ENCODE measurements at regions not wholly inside any gene's neighbourhood (a gene's known extent, or its start where the extent isn't known, plus 50 kb on each side); places are given as distances from the start of the nearest gene placed in this dataset.

- BruUV-seq (replicated peaks) = no TSS peak
- H3K4me3 ChIP-seq (ENCODE audit: insufficient read depth, low read depth, low read length) = no peak overlapping the region
- H2BK15ac ChIP-seq (ENCODE audit: low read depth, low read length) = no peak overlapping the region
- H3K4ac ChIP-seq (ENCODE audit: low read depth, low read length) = no peak overlapping the region
- H3K14ac ChIP-seq (replicated peaks; ENCODE audit: low read depth, low read length) = no peak overlapping the region
- no peak overlapping the region for H2BK20ac ChIP-seq (ENCODE audit: low read depth, low read length)
- no peak overlapping the region for H2AK5ac ChIP-seq (ENCODE audit: low read depth, low read length)
- no peak for ATAC-seq (ENCODE audit: low read depth)
- H3K79me1 ChIP-seq (ENCODE audit: low read depth in 1 of 2, low read length in 2 of 2) = no peaks in the 10 kb centered on the region
- in situ Hi-C loops (cut with MboI; ENCODE audit: low sequenced_read_pairs) = no loop called here
- H4K8ac ChIP-seq (ENCODE audit: low read depth in 2 of 2, low read length in 2 of 2) = no peak overlapping the region
- no peak overlapping the region for H2AFZ ChIP-seq (replicated peaks; ENCODE audit: low read length, poor library complexity)
- H3K4me1 ChIP-seq (ENCODE audit: control insufficient read depth, insufficient read depth, low read length) = peaks cover 2% of the 10 kb centered on the region; the same call in 1 of the 2 replicates
- no peak overlapping the region for H3K4me2 ChIP-seq (ENCODE audit: low read depth, low read length)
- no peak overlapping the region for H2AK9ac ChIP-seq (replicated peaks; ENCODE audit: low read depth, low read length, poor library complexity)
- no peaks in the 10 kb centered on the region for H3K36me3 ChIP-seq (ENCODE audit: control insufficient read depth, insufficient read depth, low read length)
- H2BK120ac ChIP-seq (ENCODE audit: low read depth, low read length) = no peak overlapping the region
- ChIA-PET CTCF (no interaction called here), POLR2A (ENCODE audit: unreplicated experiment) (no interaction called here)
- no peak for DNase-seq
- no peak overlapping the region for H4K5ac ChIP-seq (ENCODE audit: low read depth, low read length)
- dilution Hi-C loops (cut with HindIII; ENCODE audit: low sequenced_read_pairs, unreplicated experiment) = no loop called here
- TF ChIP-seq FOS (IDR thresholded peaks at IDR 0.05; ENCODE audit: low read depth, low read length) (no peak), POLR2A (IDR thresholded peaks at IDR 0.05; ENCODE audit: low read depth, low read length) (no peak), SMC3 (IDR thresholded peaks at IDR 0.05; ENCODE audit: low read depth, low read length) (no peak), MXI1 (IDR thresholded peaks at IDR 0.05; ENCODE audit: borderline replicate concordance, low read depth, low read length) (no peak), CTCF (conservative IDR thresholded peaks at IDR 0.05; ENCODE audit: low read depth, low read length) (no peak), CEBPB (IDR thresholded peaks at IDR 0.05; ENCODE audit: low read depth, low read length) (no peak), RFX5 (IDR thresholded peaks at IDR 0.05; ENCODE audit: low read depth, low read length) (no peak), CHD1 (IDR thresholded peaks at IDR 0.05; ENCODE audit: low read depth, low read length) (no peak), MAZ (IDR thresholded peaks at IDR 0.05; ENCODE audit: borderline replicate concordance, low read depth, low read length) (no peak), RCOR1 (IDR thresholded peaks at IDR 0.05; ENCODE audit: insufficient replicate concordance, low read length) (no peak), RAD21 (IDR thresholded peaks at IDR 0.05; ENCODE audit: low read length) (no peak), MAFK (IDR thresholded peaks at IDR 0.05; ENCODE audit: low read depth, low read length) (no peak)
- H2BK5ac ChIP-seq (ENCODE audit: low read depth, low read length, poor library complexity, severe bottlenecking) = no peak overlapping the region
- no peak overlapping the region for H3K56ac ChIP-seq (ENCODE audit: extremely low read depth, insufficient read depth, low read length)
- H3K9me1 ChIP-seq (ENCODE audit: insufficient read depth, low read length) = no peaks in the 10 kb centered on the region
- no CpG with 5 or more reads among the region's 1 CpG for WGBS, 2 experiments (ENCODE audit: extremely low coverage in 2 of 2, insufficient read length in 1 of 2)
- H3K27ac ChIP-seq (ENCODE audit: insufficient read depth, low read length) = no peak overlapping the region
- H3K9me3 ChIP-seq (ENCODE audit: control insufficient read depth, insufficient read depth, low read length) = no peaks in the 10 kb centered on the region
- no peaks in the 10 kb centered on the region for H3K27me3 ChIP-seq (ENCODE audit: control insufficient read depth, insufficient read depth, low read length)
- no peak overlapping the region for H3K9ac ChIP-seq (ENCODE audit: low read depth, low read length)
- no peak overlapping the region for H4K91ac ChIP-seq (ENCODE audit: insufficient read depth, low read depth, low read length)
- H3K23ac ChIP-seq (ENCODE audit: low read depth, low read length) = no peak overlapping the region
- H4K20me1 ChIP-seq (ENCODE audit: insufficient read depth, low read length) = no peaks in the 10 kb centered on the region
- intact Hi-C loops (cut with micrococcal nuclease) = no loop called here
- no peak overlapping the region for H3K18ac ChIP-seq (ENCODE audit: low read depth, low read length)
These were observed 486.1 kb upstream of the IGFBP3 start for GRCh38 chr7:46407125-46407524.

All from IMR-90 (cell line).